Tibial artery (tissue), 4 donors: ENCODE measurements at regions not wholly inside any gene's neighbourhood (a gene's known extent, or its start where the extent isn't known, plus 50 kb on each side); places are given as distances from the start of the nearest gene placed in this dataset.

Source experiments
- DNase-seq, 2 donors: peaks; one replicate each; pipeline ENCODE4 v3.0.0-alpha.2; 2019
- H3K27ac ChIP-seq, 2 donors: fragments of 200-600 bp; sonication (generic) in 1 of 2; 1 replicate in 1 of 2; 2 replicates in 1 of 2; pipeline ENCODE4 v1.5.1; 2018 to 2019; ENCODE audit warnings: mild to moderate bottlenecking in 1 of 2
- H3K27me3 ChIP-seq, 2 donors: fragments of 200-600 bp; sonication (generic) in 1 of 2; one replicate each; pipeline versions ENCODE4 v1.5.1 to v1.6.0; 2016 to 2019
- H3K36me3 ChIP-seq, 3 donors: fragments of 200-600 bp; sonication (generic) in 2 of 3; one replicate each; pipeline ENCODE4 v1.5.1; 2016 to 2019; ENCODE audit warnings: mild to moderate bottlenecking in 2 of 3
- H3K4me1 ChIP-seq, 4 donors: fragments of 200-600 bp; sonication (generic) in 2 of 4; 1 replicate in 3 of 4; 2 replicates in 1 of 4; pipeline ENCODE4 v1.5.1; 2016 to 2019
- H3K4me3 ChIP-seq, 2 donors: fragments of 200-600 bp; sonication (generic) in 1 of 2; 1 replicate in 1 of 2; 2 replicates in 1 of 2; pipeline ENCODE4 v1.5.1; 2018 to 2019; ENCODE audit warnings: mild to moderate bottlenecking in 2 of 2
- H3K9me3 ChIP-seq, 3 donors: fragments of 200-600 bp; sonication (generic) in 1 of 3; one replicate each; pipeline ENCODE4 v1.5.1; 2016 to 2019
- intact Hi-C: fragments of 100-400 bp; cut with DNase I; formaldehyde crosslinking; loops from one replicate; pipeline ENCODE4 v1.15.0; 2023; ENCODE audit warnings: low total_unique reads
- TF ChIP-seq, protein P1 (sequence below), 2 experiments: fragments of 200-600 bp in 1 of 2; fragments of 450-650 bp in 1 of 2; IDR thresholded peaks; one replicate each; pipeline ENCODE4 v1.5.1; 2017 to 2019; ENCODE audit warnings: antibody characterized with exemption in 2 of 2, mild to moderate bottlenecking in 1 of 2, moderate library complexity in 1 of 2

DNA sequence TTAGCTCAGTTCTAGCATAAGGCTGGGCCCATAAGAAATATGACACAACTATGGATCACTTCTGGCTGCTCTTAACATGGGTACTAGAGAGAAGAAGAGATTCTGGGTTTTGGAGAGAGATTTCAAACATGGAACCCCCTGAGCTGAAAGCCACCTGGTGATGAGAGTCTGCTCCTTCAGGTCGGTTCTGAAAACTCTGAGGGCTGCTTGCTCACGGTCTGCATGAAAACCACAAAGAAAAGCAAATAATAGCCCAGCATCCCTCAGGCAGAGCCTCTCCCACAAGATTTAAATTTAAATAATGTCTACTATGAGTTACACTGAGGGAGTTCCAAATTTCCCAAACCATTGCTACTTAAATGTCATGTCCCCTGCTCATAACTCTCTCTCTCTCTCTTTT lies 301.5 kb downstream of the BMP7 start:
- Histone ChIP-seq H3K36me3 (no peaks in the 10 kb centered on the region), H3K4me3 (no peak overlapping the region), H3K27ac (no peak overlapping the region), H3K4me1 (no peaks in the 10 kb centered on the region), H3K9me3 (no peaks in the 10 kb centered on the region), H3K27me3 (no peaks in the 10 kb centered on the region)
- DNase-seq: no peak
- TF ChIP-seq, protein P1, sequence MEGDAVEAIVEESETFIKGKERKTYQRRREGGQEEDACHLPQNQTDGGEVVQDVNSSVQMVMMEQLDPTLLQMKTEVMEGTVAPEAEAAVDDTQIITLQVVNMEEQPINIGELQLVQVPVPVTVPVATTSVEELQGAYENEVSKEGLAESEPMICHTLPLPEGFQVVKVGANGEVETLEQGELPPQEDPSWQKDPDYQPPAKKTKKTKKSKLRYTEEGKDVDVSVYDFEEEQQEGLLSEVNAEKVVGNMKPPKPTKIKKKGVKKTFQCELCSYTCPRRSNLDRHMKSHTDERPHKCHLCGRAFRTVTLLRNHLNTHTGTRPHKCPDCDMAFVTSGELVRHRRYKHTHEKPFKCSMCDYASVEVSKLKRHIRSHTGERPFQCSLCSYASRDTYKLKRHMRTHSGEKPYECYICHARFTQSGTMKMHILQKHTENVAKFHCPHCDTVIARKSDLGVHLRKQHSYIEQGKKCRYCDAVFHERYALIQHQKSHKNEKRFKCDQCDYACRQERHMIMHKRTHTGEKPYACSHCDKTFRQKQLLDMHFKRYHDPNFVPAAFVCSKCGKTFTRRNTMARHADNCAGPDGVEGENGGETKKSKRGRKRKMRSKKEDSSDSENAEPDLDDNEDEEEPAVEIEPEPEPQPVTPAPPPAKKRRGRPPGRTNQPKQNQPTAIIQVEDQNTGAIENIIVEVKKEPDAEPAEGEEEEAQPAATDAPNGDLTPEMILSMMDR (IDR thresholded peaks at IDR 0.05): no peak
- intact Hi-C loops: no loop called here

DNA sequence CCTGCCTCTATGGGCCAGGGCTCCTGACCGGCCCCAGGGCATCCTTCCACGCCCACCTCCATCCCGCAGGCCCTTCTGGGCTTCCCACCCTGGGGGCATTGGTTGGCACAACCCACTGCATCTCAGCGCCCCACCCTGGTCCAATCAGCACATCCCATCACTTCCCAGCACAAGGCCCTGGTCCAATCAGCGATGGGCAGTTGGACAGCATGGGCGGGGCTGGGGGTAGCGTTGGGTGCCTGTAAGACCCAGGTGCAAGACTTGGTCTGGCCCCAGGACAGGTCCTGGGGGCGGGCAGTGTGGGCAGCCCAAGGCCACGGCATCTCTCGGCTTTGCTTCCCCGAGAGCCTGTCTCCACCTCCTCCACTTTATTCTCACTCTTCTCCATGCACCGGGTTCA lies 298.5 kb downstream of the BMP7 start:
- TF ChIP-seq, protein P1 (IDR thresholded peaks at IDR 0.05): no peak
- Histone ChIP-seq H3K27me3 (peaks cover 0 to 4% of the 10 kb centered on the region in 2 donors), H3K4me3 (no peak overlapping the region), H3K27ac (no peak overlapping the region), H3K4me1 (no peaks in the 10 kb centered on the region), H3K36me3 (no peaks in the 10 kb centered on the region), H3K9me3 (no peaks in the 10 kb centered on the region)
- DNase-seq: no peak
- intact Hi-C loops: no loop called here

DNA sequence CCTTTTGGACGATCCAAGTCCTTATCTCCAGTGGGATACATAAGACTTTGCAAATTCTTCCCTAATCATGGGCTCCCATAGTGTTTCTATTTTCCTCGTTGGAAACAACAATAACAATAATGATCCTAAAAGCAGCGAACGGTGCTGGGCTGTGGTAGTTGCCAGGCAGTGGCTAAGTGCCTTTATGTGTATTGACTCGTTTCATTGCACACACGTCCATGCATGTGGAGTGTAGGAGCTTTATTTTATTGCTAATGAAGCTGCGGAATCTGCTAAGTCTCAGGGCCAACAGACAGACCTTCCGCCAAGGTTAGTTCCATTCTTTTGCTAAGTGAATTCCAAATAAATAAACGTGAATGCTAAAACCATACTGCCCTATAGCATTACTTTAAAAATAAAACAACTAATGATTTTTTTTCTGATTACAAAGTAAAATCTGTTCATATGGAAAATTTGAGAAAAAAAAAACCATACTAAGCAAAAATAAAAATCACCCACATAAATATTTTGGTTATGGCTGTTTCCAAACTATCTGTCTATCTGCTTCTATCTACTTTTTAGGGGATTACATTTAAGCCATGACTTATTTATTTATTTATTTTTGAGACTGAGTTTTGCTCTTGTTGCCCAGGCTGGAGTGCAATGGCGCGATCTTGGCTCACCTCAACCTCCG lies 297.9 kb downstream of the BMP7 start:
- TF ChIP-seq, protein P1 (IDR thresholded peaks at IDR 0.05): no peak
- DNase-seq: no peak
- Histone ChIP-seq H3K27ac (no peak overlapping the region), H3K36me3 (no peaks in the 10 kb centered on the region), H3K27me3 (peaks cover 0 to 8% of the 10 kb centered on the region in 2 donors), H3K4me1 (no peaks in the 10 kb centered on the region), H3K4me3 (no peak overlapping the region), H3K9me3 (no peaks in the 10 kb centered on the region)
- intact Hi-C loops: no loop called here

DNA sequence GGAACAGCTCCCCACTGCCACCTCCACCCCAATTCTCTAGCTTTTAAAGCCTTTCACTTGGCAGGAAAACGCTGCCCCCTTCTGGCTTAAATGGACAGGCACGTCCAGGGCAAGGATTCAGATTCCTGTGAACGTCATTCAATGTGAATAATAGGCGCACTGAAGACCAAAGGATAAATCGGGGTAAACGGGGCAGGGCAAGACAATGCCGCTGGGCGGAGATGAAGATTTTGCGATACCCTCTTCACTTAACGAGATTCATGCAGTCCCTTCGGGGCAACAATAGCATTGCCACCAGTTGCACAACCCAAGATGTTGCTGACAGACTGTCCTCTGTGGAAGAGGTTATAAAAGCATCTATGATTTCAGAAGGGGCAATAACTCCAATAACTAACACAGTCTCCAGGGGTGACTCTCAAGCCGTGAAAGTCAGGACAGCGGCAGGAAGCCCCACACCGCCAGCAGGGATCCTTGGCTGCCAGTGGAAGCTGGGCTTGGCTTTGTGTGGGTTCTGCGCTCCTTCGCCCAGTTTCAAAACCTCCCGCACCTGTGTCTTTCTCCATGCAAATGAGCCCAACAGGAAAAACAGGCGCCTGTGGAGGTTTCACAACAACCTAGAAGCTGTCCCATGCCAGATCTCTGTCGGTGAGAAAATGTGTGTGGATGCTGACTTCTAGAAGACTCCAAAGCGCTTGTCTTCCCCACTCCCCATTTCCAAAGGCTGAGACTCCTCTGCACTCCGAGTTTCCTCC lies 291.8 kb downstream of the BMP7 start:
- Histone ChIP-seq H3K4me1 (no peaks in the 10 kb centered on the region), H3K9me3 (no peaks in the 10 kb centered on the region), H3K27me3 (peaks cover 0 to 46% of the 10 kb centered on the region in 2 donors), H3K4me3 (no peak overlapping the region), H3K36me3 (no peaks in the 10 kb centered on the region), H3K27ac (no peak overlapping the region)
- no peak for DNase-seq
- intact Hi-C loops: no loop called here
- TF ChIP-seq, protein P1 (IDR thresholded peaks at IDR 0.05): no peak

DNA sequence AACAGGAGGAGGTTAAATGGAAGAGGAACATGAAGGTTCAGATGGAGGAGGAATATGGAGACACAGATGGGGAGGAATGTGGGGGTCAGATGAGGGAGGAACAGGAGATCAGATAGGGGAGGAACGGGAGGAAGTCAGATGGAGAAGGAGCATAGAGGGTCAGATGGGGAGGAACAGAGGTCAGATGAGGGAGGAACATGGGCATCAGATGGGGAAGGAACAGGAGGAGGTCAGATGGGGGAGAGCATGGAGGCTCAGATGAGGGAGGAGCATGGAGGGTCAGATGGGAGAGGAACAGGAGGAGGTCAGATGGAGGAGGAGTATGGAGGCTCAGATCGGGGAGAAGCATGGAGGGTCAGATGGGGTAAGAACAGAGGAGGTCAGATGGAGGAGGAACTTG lies 290.6 kb downstream of the BMP7 start:
- Histone ChIP-seq H3K27me3 (peaks cover 0 to 46% of the 10 kb centered on the region in 2 donors), H3K27ac (no peak overlapping the region), H3K4me1 (no peaks in the 10 kb centered on the region), H3K36me3 (no peaks in the 10 kb centered on the region), H3K4me3 (no peak overlapping the region), H3K9me3 (no peaks in the 10 kb centered on the region)
- DNase-seq: no peak
- intact Hi-C loops: no loop called here
- TF ChIP-seq, protein P1 (IDR thresholded peaks at IDR 0.05): no peak
